ENCODE measurements at regions not wholly inside any gene's neighbourhood (a gene's known extent, or its start where the extent isn't known, plus 50 kb on each side); places are given as distances from the start of the nearest gene placed in this dataset.

DNA sequence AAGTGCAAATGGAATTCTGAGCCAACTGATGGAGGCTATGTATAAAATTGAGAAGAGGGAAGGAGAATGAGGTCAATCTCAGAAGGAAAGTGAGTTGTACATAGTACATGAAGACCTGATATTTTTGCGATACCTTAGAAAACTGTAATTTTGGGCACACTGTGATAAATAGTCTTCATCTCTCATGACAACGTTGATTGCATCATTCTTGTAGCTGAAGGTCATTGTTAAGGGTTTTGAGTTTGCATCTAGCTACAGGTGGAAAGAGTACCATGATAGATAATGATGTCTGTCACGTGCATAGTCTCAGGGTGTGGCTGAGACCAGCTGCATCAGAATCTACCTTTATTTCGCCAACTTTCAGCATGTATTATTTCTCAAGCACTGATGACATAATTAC lies 435.4 kb upstream of the MDFIC2 start:
- TF ChIP-seq CTCF (IDR thresholded peaks at IDR 0.05; ENCODE audit: low read depth, low read length), result no peak

DNA sequence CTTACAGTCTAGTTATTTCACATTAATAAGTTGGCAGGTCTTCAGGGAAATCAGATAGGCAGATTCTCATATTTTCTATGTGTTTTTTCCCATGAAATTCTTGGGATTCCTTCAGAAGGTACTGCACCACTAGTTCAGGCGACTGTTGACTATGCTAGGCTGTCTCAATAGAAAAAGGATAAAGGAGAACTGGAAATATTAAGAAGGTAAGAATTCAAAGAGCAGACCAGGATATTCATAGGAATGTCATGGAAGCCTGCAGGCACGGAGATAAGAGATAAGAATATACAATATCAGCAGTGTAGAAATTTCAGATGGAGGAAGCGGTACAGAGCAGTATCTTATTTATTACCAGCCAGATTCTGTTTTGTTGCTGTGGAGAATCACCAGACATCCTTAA lies 432.1 kb upstream of the MDFIC2 start:
- no peak for TF ChIP-seq CTCF (IDR thresholded peaks at IDR 0.05; ENCODE audit: low read depth, low read length)
- H3K4me3 ChIP-seq (ENCODE audit: low read depth, low read length), result no peak overlapping the region

More for the DNA sequence above, 435.4 kb upstream of the MDFIC2 start:
- no peak overlapping the region for H3K4me3 ChIP-seq (ENCODE audit: low read depth, low read length)

- no peak for TF ChIP-seq CTCF (IDR thresholded peaks at IDR 0.05; ENCODE audit: low read depth, low read length)
- no peak overlapping the region for H3K4me3 ChIP-seq (ENCODE audit: low read depth, low read length)
These were observed 431.3 kb upstream of the MDFIC2 start for GRCh38 chr3:70743754-70744153.

DNA sequence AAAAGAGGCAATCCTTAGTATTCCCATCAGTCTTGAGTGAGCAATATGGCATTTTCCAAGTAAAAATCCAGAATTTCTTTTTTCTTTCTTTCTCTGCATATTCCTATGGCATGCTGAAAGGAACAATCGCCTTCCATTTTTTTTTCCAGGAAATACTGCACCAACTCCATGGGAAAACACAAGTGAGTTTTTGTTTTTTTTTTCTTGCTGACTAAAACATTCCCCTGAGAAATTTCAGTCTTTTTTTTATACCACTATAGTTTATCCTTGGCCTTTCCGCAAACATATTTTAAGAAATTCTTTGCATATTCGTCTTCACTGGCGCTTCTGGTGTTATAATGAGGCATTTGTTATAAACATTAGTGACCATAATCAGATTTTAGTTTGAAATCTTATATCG lies 429.6 kb upstream of the MDFIC2 start:
- TF ChIP-seq CTCF (IDR thresholded peaks at IDR 0.05; ENCODE audit: low read depth, low read length), result no peak
- H3K4me3 ChIP-seq (ENCODE audit: low read depth, low read length), result no peak overlapping the region

DNA sequence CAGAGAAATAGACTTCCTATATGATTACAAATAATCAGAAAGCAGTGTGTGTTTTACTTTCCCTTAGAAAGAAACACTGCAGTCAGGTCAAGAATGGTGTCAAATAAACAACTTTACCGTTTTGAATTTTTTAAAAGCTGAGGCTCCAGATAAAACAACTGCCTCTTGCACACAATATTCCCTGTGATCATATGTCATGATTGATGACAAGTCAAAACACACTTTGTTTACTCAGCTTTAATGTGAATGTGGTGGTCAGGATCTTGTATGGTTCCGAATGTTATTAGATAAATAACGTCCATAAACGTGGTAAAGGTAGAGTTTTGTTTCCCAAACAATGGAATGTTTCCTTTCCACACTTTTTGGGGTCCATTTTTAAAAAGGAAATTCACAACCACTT lies 428.4 kb upstream of the MDFIC2 start:
- H3K4me3 ChIP-seq (ENCODE audit: low read depth, low read length), result no peak overlapping the region
- no peak for TF ChIP-seq CTCF (IDR thresholded peaks at IDR 0.05; ENCODE audit: low read depth, low read length)

DNA sequence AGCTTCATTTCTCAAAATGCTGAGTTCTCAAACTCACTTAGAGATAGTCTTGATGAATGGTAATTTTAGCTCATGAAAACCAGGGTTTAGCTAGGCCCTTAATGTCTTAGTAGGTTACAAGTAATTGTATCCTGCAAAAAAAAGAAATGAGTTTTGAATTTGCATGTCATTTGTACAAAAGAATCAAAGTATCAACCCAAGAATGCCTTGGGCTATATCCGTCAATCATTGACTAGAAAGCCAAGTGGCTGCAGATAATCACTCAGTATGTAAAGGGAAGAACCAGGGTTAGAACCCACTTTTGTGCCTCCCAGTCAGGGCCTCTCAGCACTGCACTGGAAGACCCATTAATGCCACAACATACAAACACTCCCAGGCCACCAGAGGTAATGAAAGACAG lies 427.6 kb upstream of the MDFIC2 start:
- H3K4me3 ChIP-seq (ENCODE audit: low read depth, low read length), result no peak overlapping the region
- no peak for TF ChIP-seq CTCF (IDR thresholded peaks at IDR 0.05; ENCODE audit: low read depth, low read length)

- no peak for TF ChIP-seq CTCF (IDR thresholded peaks at IDR 0.05; ENCODE audit: low read depth, low read length)
- H3K4me3 ChIP-seq (ENCODE audit: low read depth, low read length), result no peak overlapping the region
These were observed 425.8 kb upstream of the MDFIC2 start for GRCh38 chr3:70738291-70738681.

All from WI38 (cell line).